ENCODE measurements at regions not wholly inside any gene's neighbourhood (a gene's known extent, or its start where the extent isn't known, plus 50 kb on each side); places are given as distances from the start of the nearest gene placed in this dataset.
"Not testable (repeated sequence)": the region's sequence is repeated elsewhere in the genome, so short reads cannot be mapped to it uniquely, and the experiment has no call there.

- DNase-seq: no peak
These were observed 627.2 kb downstream of the UQCRFS1 start for GRCh38 chr19:28585796-28586195.

- DNase-seq: no peak
These were observed 629.2 kb downstream of the UQCRFS1 start for GRCh38 chr19:28583713-28584112.

- no peak for DNase-seq
These were observed 629.7 kb downstream of the UQCRFS1 start for GRCh38 chr19:28583242-28583641.

- DNase-seq: no peak
These were observed 630.2 kb downstream of the UQCRFS1 start for GRCh38 chr19:28582796-28583195.

GRCh38 chr19:28582344-28582743 lies 630.6 kb downstream of the UQCRFS1 start:
- DNase-seq: no peak

GRCh38 chr19:28581468-28581770 lies 631.5 kb downstream of the UQCRFS1 start:
- no peak for DNase-seq

DNA sequence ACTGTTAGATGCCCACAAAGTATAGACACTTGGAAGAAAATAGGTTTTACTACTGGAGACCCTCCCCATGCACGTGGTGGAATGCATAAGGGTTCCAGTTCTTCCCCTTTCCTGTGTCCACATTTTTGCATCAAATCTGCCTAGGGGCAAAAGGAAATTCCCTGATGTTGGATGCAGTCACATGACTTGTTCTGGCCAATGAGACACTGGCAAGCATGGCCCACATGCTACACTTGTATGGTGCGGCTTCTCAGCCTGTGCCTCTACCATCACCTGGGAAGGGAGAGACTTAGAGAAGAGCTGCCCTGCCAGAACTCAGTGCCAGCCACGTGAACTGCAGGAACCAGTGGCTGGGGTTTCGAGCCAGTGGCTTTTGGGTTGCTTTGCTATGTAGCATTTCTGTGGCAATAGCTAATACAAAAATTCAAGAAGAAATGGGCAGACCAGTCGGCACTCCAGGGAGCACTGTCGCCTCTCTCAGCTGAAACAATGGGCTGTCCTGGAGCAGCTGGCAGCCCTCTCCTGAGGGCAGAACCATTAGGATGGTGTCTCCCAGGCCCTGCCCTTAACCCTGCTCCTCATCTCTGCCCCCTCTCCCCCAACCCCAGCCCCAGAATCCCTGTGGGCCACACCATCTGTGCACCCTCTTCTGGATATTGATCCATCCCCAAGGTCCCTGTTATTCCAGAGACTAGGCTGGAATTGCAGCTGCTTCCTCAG lies 634.0 kb downstream of the UQCRFS1 start:
- no peak for DNase-seq

GRCh38 chr19:28578208-28578607 lies 634.7 kb downstream of the UQCRFS1 start:
- DNase-seq: no peak

GRCh38 chr19:28577666-28578065 lies 635.3 kb downstream of the UQCRFS1 start:
- no peak for DNase-seq

- no peak for DNase-seq
These were observed 635.7 kb downstream of the UQCRFS1 start for GRCh38 chr19:28577233-28577632.

DNA sequence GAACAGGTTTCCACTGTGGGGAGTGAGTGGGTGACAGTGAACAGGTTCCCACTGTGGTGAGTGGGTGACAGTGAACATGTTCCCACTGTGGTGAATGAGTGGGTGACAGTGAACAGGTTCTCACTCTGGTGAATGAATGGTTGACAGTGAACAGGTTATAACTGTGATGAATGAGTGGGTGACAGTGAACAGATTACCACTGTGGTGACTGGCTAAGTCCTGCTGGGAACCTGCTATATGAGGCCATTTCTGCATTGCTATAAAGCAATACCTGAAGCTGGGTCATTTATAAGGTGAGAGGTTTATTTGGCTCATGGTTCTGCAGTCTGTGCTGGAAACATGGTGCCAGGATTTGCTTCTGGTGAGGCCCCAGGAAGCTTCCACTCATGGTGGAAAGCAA lies 637.1 kb downstream of the UQCRFS1 start:
- DNase-seq: no peak

- not testable (repeated sequence) for DNase-seq
These were observed 637.6 kb downstream of the UQCRFS1 start for GRCh38 chr19:28575312-28575711.

GRCh38 chr19:28574212-28574611 lies 638.7 kb downstream of the UQCRFS1 start:
- no peak for DNase-seq

DNA sequence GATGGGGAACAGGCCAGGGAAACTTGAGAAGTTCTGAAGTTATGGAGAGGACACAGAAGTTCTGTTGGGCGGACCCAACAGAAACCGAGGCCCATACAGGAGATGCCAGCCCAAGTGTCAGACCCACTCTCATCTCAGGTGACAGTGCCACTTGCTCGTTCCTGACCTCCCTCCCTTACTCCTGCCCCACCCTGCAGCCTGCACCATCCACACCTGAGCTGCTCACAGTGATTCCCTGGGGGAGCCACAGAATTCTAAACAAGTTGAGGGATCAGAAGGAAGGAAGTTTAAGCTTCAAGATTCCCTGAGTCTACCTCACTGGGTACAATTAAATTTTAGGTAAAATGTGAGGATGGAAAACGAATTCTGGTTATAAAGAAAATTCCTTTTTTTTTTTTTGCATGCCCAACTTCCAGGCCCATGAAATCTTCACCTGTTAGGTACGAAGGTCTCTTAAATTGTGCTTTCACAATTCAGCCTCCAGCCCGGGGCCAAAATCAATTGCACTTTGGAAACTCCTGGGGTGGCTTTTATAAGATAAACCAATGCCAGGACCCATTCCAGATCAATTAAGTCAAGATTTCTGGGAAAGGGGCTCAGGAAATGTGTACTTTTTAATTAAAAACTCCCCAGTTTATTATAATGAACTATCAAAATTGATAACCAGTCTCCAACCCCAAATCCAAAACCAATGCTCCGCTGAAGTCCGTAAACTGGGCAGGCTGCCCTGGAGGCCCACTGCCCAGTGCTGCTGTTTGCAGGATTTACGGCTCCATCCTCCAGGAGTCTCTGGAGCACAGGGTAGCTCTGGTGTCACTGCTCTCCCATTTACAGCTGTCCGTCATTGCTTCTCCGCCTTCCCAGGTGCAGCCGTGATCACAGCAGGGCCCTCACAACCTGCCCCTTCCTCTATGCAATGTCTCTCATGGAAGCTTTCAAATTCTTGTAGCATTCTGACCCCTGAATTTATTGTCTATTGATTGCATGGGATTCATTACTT lies 643.5 kb downstream of the UQCRFS1 start:
- DNase-seq: no peak

GRCh38 chr19:28567834-28568233 lies 645.1 kb downstream of the UQCRFS1 start:
- DNase-seq: no peak

- DNase-seq: no peak
These were observed 648.7 kb downstream of the UQCRFS1 start for GRCh38 chr19:28563964-28564921.

DNA sequence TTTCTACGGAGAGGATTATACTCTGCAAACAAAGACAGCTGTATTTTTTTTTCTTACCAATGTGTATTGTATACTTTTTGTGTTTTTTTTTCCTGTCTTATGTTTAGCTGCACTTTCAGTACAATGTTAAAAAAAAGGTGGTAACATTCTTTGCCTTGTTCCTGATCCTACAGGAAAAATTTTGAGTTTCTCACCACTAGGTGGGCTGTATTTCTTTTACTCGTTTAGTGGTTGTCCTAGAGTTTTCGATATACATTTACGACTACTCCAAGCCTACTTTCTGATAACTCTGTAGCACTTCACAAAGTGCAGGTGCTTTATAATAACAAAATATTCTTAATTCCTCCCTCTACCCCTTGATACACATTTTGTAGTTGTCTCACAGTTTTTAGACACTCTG lies 652.2 kb downstream of the UQCRFS1 start:
- no peak for DNase-seq

DNA sequence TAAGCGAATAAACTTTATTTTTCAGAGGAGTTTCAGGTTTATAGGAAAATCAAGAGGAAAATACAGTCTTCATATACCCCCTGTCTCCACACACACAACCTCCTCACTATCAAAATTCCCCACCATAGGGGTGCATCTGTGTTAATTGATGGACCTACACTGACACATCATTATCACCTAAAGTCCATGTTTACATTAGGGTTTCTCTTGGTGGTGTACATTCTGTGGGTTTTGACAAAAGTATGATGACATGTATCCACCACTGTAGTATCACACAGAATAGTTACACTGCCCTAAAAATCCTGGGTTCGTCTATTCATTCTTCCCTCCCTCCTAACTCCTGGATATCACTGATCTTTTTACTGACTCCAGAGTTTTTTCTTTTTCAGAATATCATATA lies 654.2 kb downstream of the UQCRFS1 start:
- DNase-seq: no peak

DNA sequence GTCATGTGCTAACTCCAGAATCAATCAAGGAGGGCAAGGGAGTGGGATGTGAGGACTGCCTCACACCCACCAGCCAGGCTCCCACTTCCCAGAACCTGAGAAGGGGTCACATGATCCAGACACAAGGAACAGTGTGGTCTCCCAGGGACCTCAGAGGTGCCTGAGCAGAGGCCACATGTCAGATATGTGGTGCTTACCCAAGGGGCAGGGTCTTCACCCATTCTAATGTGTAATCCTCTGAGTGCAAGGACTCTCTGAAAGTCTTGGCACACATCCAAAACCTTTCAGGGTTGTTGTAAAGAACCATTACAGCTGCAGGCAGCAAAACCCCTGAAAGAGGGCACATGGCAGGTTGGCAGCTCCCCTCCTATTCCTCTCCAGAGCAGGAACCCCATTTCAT lies 656.6 kb downstream of the UQCRFS1 start:
- no peak for DNase-seq

GRCh38 chr19:28555317-28555716 lies 657.6 kb downstream of the UQCRFS1 start:
- no peak for DNase-seq

DNA sequence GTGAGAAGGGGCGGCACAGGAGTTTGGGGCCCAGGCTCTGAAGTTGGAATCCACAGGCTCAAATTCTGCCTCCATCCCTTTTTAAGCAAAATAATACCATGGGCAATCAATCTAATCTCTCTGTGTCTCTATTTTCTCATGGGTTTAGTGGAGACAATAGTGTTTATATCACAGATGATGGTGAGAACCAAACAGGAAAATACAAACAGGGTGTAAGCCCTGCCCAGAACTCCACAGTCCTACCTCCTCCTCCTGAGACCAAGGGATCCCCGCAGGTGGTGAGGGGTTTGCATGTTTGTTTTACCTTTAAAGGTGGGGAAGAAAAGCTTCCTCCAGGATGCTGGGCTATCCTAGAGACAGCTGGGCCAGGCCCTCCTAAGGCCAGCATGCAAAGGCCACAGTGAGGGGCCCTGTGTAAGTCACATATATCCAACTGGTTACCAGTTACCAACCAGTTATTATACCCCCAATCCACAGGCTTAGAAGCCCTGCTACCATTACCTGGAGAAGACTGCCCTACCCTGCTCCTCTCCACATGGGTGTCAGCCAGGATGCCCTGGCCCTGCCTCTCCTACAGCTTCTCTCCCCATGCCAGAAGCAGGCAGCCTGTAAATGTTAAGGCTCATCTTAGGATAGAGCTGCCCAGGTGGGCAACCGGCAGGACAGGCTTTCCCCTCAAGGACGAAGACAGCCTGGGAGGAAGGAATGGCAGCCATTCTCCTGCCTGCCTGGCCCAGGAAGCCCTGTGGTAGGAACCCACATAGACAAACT lies 658.4 kb downstream of the UQCRFS1 start:
- DNase-seq: no peak

DNA sequence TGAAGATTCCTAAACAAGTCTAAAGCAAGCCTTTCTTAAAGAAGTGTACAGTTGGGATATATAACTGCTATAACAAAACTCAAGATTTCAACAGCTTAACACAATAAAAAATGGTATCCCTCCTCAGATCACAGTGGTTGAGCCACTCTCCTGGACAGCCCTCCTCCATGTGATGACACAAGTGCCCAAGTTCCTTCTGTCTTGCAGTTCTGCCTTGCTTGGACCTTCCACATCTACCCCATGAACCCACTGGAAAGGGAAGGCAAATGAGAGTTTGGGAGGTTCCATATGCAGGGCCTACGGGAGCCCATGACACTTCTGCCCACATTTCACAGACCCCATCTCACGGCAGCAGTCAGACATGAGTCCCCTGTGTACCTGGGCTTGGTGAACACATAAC lies 659.2 kb downstream of the UQCRFS1 start:
- no peak for DNase-seq
